ENCODE measurements at regions not wholly inside any gene's neighbourhood (a gene's known extent, or its start where the extent isn't known, plus 50 kb on each side); places are given as distances from the start of the nearest gene placed in this dataset.

- Histone ChIP-seq H3K4me2 (ENCODE audit: extremely low read depth, insufficient read depth, low read length) (no peak overlapping the region), H3K79me2 (ENCODE audit: control insufficient read depth, insufficient read depth, low read length) (no peaks in the 10 kb centered on the region), H3K9me3 (ENCODE audit: control insufficient read depth, insufficient read depth, low read depth, low read length) (no peaks in the 10 kb centered on the region), H2AFZ (ENCODE audit: low read length) (no peak overlapping the region), H3K36me3 (ENCODE audit: control insufficient read depth, insufficient read depth, low read length) (no peaks in the 10 kb centered on the region), H3K27ac (ENCODE audit: insufficient read depth, low read length) (no peak overlapping the region), H3K4me3 (replicated peaks in 1 of 4; ENCODE audit: control extremely low read depth in 1 of 4, insufficient read depth in 1 of 4, low read depth in 3 of 4, low read length in 4 of 4) (no peak overlapping the region), H4K20me1 (ENCODE audit: control insufficient read depth, extremely low read depth, insufficient read depth, low read length) (no peaks in the 10 kb centered on the region), H3K4me1 (ENCODE audit: control insufficient read depth, extremely low read depth, insufficient read depth, low read length) (peaks cover 15% of the 10 kb centered on the region), H3K9ac (ENCODE audit: insufficient read depth, low read length) (no peak overlapping the region), H3K27me3 (ENCODE audit: control insufficient read depth, insufficient read depth, low read length) (no peaks in the 10 kb centered on the region)
- DNase-seq (ENCODE audit: low read depth in 2 of 2): peak; percentile 15 to 55
- TF ChIP-seq CTCF (conservative IDR thresholded peaks at IDR 0.05 in 1 of 2, IDR thresholded peaks at IDR 0.05 in 1 of 2; ENCODE audit: low read depth in 1 of 2, low read length in 2 of 2) (no peak), EZH2 (IDR thresholded peaks at IDR 0.05; ENCODE audit: low read length, missing control alignments) (no peak)
Observed at GRCh38 chr18:11497585-11497984, 111.8 kb upstream of the SLC35G4 start.

GRCh38 chr18:11496526-11497172 lies 112.7 kb upstream of the SLC35G4 start:
- no peaks in the 10 kb centered on the region for H3K36me3 ChIP-seq (ENCODE audit: control insufficient read depth, insufficient read depth, low read length)
- no peak overlapping the region for H3K4me3 ChIP-seq (replicated peaks in 1 of 4; ENCODE audit: control extremely low read depth in 1 of 4, insufficient read depth in 1 of 4, low read depth in 3 of 4, low read length in 4 of 4)
- H3K4me1 ChIP-seq (ENCODE audit: control insufficient read depth, extremely low read depth, insufficient read depth, low read length): peaks cover 15% of the 10 kb centered on the region
- no peak overlapping the region for H2AFZ ChIP-seq (ENCODE audit: low read length)
- H3K79me2 ChIP-seq (ENCODE audit: control insufficient read depth, insufficient read depth, low read length): no peaks in the 10 kb centered on the region
- TF ChIP-seq EZH2 (IDR thresholded peaks at IDR 0.05; ENCODE audit: low read length, missing control alignments): no peak
- TF ChIP-seq CTCF (conservative IDR thresholded peaks at IDR 0.05 in 1 of 2, IDR thresholded peaks at IDR 0.05 in 1 of 2; ENCODE audit: low read depth in 1 of 2, low read length in 2 of 2): no peak
- DNase-seq (ENCODE audit: low read depth in 2 of 2): peak in 1 of 2 donors; percentile 12
- no peaks in the 10 kb centered on the region for H3K9me3 ChIP-seq (ENCODE audit: control insufficient read depth, insufficient read depth, low read depth, low read length)
- H3K9ac ChIP-seq (ENCODE audit: insufficient read depth, low read length): no peak overlapping the region
- H3K27me3 ChIP-seq (ENCODE audit: control insufficient read depth, insufficient read depth, low read length): no peaks in the 10 kb centered on the region
- no peak overlapping the region for H3K27ac ChIP-seq (ENCODE audit: insufficient read depth, low read length)
- H3K4me2 ChIP-seq (ENCODE audit: extremely low read depth, insufficient read depth, low read length): no peak overlapping the region
- H4K20me1 ChIP-seq (ENCODE audit: control insufficient read depth, extremely low read depth, insufficient read depth, low read length): no peaks in the 10 kb centered on the region

GRCh38 chr18:11495441-11495840 lies 114.0 kb upstream of the SLC35G4 start:
- H3K4me1 ChIP-seq (ENCODE audit: control insufficient read depth, extremely low read depth, insufficient read depth, low read length): peaks cover 13% of the 10 kb centered on the region
- H3K79me2 ChIP-seq (ENCODE audit: control insufficient read depth, insufficient read depth, low read length): no peaks in the 10 kb centered on the region
- no peak overlapping the region for H3K27ac ChIP-seq (ENCODE audit: insufficient read depth, low read length)
- no peak for DNase-seq (ENCODE audit: low read depth in 2 of 2)
- no peaks in the 10 kb centered on the region for H3K27me3 ChIP-seq (ENCODE audit: control insufficient read depth, insufficient read depth, low read length)
- no peak overlapping the region for H3K4me3 ChIP-seq (replicated peaks in 1 of 4; ENCODE audit: control extremely low read depth in 1 of 4, insufficient read depth in 1 of 4, low read depth in 3 of 4, low read length in 4 of 4)
- no peak overlapping the region for H3K9ac ChIP-seq (ENCODE audit: insufficient read depth, low read length)
- no peaks in the 10 kb centered on the region for H4K20me1 ChIP-seq (ENCODE audit: control insufficient read depth, extremely low read depth, insufficient read depth, low read length)
- TF ChIP-seq CTCF (conservative IDR thresholded peaks at IDR 0.05 in 1 of 2, IDR thresholded peaks at IDR 0.05 in 1 of 2; ENCODE audit: low read depth in 1 of 2, low read length in 2 of 2): no peak
- TF ChIP-seq EZH2 (IDR thresholded peaks at IDR 0.05; ENCODE audit: low read length, missing control alignments): no peak
- H2AFZ ChIP-seq (ENCODE audit: low read length): no peak overlapping the region
- no peak overlapping the region for H3K4me2 ChIP-seq (ENCODE audit: extremely low read depth, insufficient read depth, low read length)
- no peaks in the 10 kb centered on the region for H3K36me3 ChIP-seq (ENCODE audit: control insufficient read depth, insufficient read depth, low read length)
- H3K9me3 ChIP-seq (ENCODE audit: control insufficient read depth, insufficient read depth, low read depth, low read length): no peaks in the 10 kb centered on the region
